Transverse colon (tissue), 4 donors: ENCODE measurements at regions not wholly inside any gene's neighbourhood (a gene's known extent, or its start where the extent isn't known, plus 50 kb on each side); places are given as distances from the start of the nearest gene placed in this dataset.
"Not testable (repeated sequence)": the region's sequence is repeated elsewhere in the genome, so short reads cannot be mapped to it uniquely, and the experiment has no call there.

ENCODE experiments used
- CTCF ChIP-seq, 5 experiments: fragments of 200-600 bp in 3 of 5; fragments of 450-650 bp in 2 of 5; sonication (generic) in 3 of 5; IDR thresholded peaks; 1 replicate in 2 of 5; 2 replicates in 3 of 5; pipeline ENCODE4 v1.5.1; 2016 to 2017; ENCODE audit warnings: antibody characterized with exemption in 5 of 5, inconsistent platforms in 3 of 5, mild to moderate bottlenecking in 2 of 5, moderate library complexity in 1 of 5
- EP300 ChIP-seq: sonication (generic); formaldehyde crosslinking; IDR thresholded peaks from one replicate; pipeline ENCODE4 v1.6.1; 2017; ENCODE audit warnings: antibody characterized with exemption, low read depth
- POLR2A ChIP-seq: fragments of 450-650 bp; IDR thresholded peaks from one replicate; pipeline ENCODE4 v1.6.1; 2016; ENCODE audit warnings: antibody characterized with exemption, mild to moderate bottlenecking, moderate library complexity
- POLR2AphosphoS5 ChIP-seq, 3 donors: sonication (generic); formaldehyde crosslinking; IDR thresholded peaks; one replicate each; pipeline ENCODE4 v1.6.1; 2016; ENCODE audit warnings: antibody characterized with exemption in 3 of 3

- TF ChIP-seq CTCF (IDR thresholded peaks at IDR 0.05): peak in 3 of 5 experiments; percentile 11 to 20 (median 15)
- TF ChIP-seq POLR2A; POLR2AphosphoS5 (IDR thresholded peaks at IDR 0.05); EP300: not testable (repeated sequence)
Measured at GRCh38 chr17:62226610-62227240, 153.6 kb upstream of the EFCAB3 start.
